Neural cell (in vitro differentiated cells): ENCODE measurements at regions not wholly inside any gene's neighbourhood (a gene's known extent, or its start where the extent isn't known, plus 50 kb on each side); places are given as distances from the start of the nearest gene placed in this dataset.
A peak's percentile ranks its signal among the peaks of the same experiment; 100 is the strongest.

ENCODE experiments used
- H2AFZ ChIP-seq: fragments of 200-600, 300-800 bp; sonication (generic), shearing (Covaris generic); 2 replicates; pipeline ENCODE4 v1.6.0; 2014; ENCODE audit warnings: low read depth, mild to moderate bottlenecking, antibody characterized with exemption, low read length, moderate library complexity
- H3F3A ChIP-seq: fragments of 200-600 bp; shearing (Covaris generic); 2 replicates; pipeline ENCODE4 v1.6.1; 2016; ENCODE audit warnings: mild to moderate bottlenecking, moderate library complexity, mixed read lengths, antibody characterized with exemption, low read length; ENCODE audit not compliant: insufficient read depth, poor library complexity, severe bottlenecking
- H3K27ac ChIP-seq: fragments of 200-600, 300-800 bp; sonication (generic), shearing (Covaris generic); 2 replicates; pipeline ENCODE4 v1.5.1; 2014; ENCODE audit warnings: mild to moderate bottlenecking, low read length, moderate library complexity
- H3K27me3 ChIP-seq: fragments of 300-800, 200-600 bp; sonication (generic), shearing (Covaris generic); 2 replicates; pipeline ENCODE4 v1.6.0; 2014; ENCODE audit warnings: mild to moderate bottlenecking, low read depth, low read length, moderate library complexity; ENCODE audit not compliant: insufficient read depth
- H3K36me3 ChIP-seq: fragments of 300-800, 200-600 bp; sonication (generic), shearing (Covaris generic); 2 replicates; pipeline ENCODE4 v1.5.1; 2014; ENCODE audit warnings: mild to moderate bottlenecking, antibody characterized with exemption, low read length, moderate library complexity; ENCODE audit not compliant: insufficient read depth
- H3K4me2 ChIP-seq: fragments of 300-800, 200-600 bp; sonication (generic), shearing (Covaris generic); 2 replicates; pipeline ENCODE4 v1.6.0; 2014; ENCODE audit warnings: mild to moderate bottlenecking, low read length
- H3K4me3 ChIP-seq: fragments of 300-800, 200-600 bp; sonication (generic), shearing (Covaris generic); 2 replicates; pipeline ENCODE4 v1.5.1; 2014; ENCODE audit warnings: mild to moderate bottlenecking, low read length, moderate library complexity
- H3K79me2 ChIP-seq: fragments of 200-600 bp; shearing (Covaris generic); replicated peaks from 2 replicates; pipeline ENCODE4 v1.6.0; 2014; ENCODE audit warnings: mild to moderate bottlenecking, low read length, moderate library complexity; ENCODE audit not compliant: insufficient read depth
- H3K9ac ChIP-seq: fragments of 300-800, 200-600 bp; sonication (generic), shearing (Covaris generic); 2 replicates; pipeline ENCODE4 v1.6.1; 2016; ENCODE audit warnings: mild to moderate bottlenecking, low read length, mixed read lengths
- H3K9me2 ChIP-seq: fragments of 200-600 bp; shearing (Covaris generic); 2 replicates; pipeline ENCODE4 v1.6.1; 2016; ENCODE audit warnings: mild to moderate bottlenecking, low read length, mixed read lengths; ENCODE audit not compliant: insufficient read depth
- H3K9me3 ChIP-seq: fragments of 200-600, 300-800 bp; sonication (generic), shearing (Covaris generic); 2 replicates; pipeline ENCODE4 v1.6.1; 2016; ENCODE audit warnings: mild to moderate bottlenecking, mixed run types, low read length, moderate library complexity, mixed read lengths
- H4K20me1 ChIP-seq: fragments of 200-600 bp; shearing (Covaris generic); 2 replicates; pipeline ENCODE4 v1.6.1; 2016; ENCODE audit warnings: mild to moderate bottlenecking, mixed run types; ENCODE audit not compliant: insufficient read depth
- CTCF ChIP-seq: fragments of 450-650 bp; IDR thresholded peaks from 2 replicates; pipeline ENCODE4 v1.5.1; 2014; ENCODE audit warnings: antibody characterized with exemption, mild to moderate bottlenecking, moderate library complexity; ENCODE audit not compliant: poor library complexity, severe bottlenecking
- EP300 ChIP-seq: fragments of 450-650 bp; conservative IDR thresholded peaks from 2 replicates; pipeline ENCODE4 v1.6.1; 2014; ENCODE audit warnings: antibody characterized with exemption, mild to moderate bottlenecking, moderate library complexity; ENCODE audit not compliant: poor library complexity, severe bottlenecking
- EZH2 ChIP-seq: fragments of 200-600, 300-800 bp; shearing (Covaris generic), sonication (generic); IDR thresholded peaks from 2 replicates; pipeline ENCODE4 v1.6.1; 2014; ENCODE audit warnings: antibody characterized with exemption, low read length, borderline replicate concordance, mild to moderate bottlenecking; ENCODE audit not compliant: insufficient read depth, poor library complexity, severe bottlenecking
- MXI1 ChIP-seq: fragments of 450-650 bp; conservative IDR thresholded peaks from 2 replicates; pipeline ENCODE4 v1.6.1; 2014; ENCODE audit warnings: antibody characterized with exemption, mild to moderate bottlenecking; ENCODE audit not compliant: poor library complexity, severe bottlenecking
- POLR2AphosphoS5 ChIP-seq: IDR thresholded peaks from 2 replicates; pipeline ENCODE4 v1.6.1; 2012
- RAD21 ChIP-seq: fragments of 450-650 bp; conservative IDR thresholded peaks from 2 replicates; pipeline ENCODE4 v1.6.1; 2014; ENCODE audit warnings: antibody characterized with exemption, mild to moderate bottlenecking, moderate library complexity
- SMC3 ChIP-seq: fragments of 450-650 bp; conservative IDR thresholded peaks from 2 replicates; pipeline ENCODE4 v1.6.1; 2014; ENCODE audit warnings: antibody characterized with exemption, mild to moderate bottlenecking, moderate library complexity; ENCODE audit not compliant: poor library complexity
- TAF1 ChIP-seq: IDR thresholded peaks from 2 replicates; pipeline ENCODE4 v1.6.1; 2012; ENCODE audit warnings: low read depth
- TF ChIP-seq, protein P1 (sequence below): IDR thresholded peaks from 2 replicates; pipeline ENCODE4 v1.6.1; 2012; ENCODE audit warnings: borderline replicate concordance

- H3K4me3 ChIP-seq, result no peak overlapping the region
- no peaks in the 10 kb centered on the region for H3F3A ChIP-seq
- no peaks in the 10 kb centered on the region for H3K79me2 ChIP-seq
- no peak overlapping the region for H3K27ac ChIP-seq
- H3K27me3 ChIP-seq, result no peaks in the 10 kb centered on the region
- H4K20me1 ChIP-seq, result no peaks in the 10 kb centered on the region
- no peak for TF ChIP-seq TAF1
- TF ChIP-seq EP300, result no peak
- TF ChIP-seq, protein P1, sequence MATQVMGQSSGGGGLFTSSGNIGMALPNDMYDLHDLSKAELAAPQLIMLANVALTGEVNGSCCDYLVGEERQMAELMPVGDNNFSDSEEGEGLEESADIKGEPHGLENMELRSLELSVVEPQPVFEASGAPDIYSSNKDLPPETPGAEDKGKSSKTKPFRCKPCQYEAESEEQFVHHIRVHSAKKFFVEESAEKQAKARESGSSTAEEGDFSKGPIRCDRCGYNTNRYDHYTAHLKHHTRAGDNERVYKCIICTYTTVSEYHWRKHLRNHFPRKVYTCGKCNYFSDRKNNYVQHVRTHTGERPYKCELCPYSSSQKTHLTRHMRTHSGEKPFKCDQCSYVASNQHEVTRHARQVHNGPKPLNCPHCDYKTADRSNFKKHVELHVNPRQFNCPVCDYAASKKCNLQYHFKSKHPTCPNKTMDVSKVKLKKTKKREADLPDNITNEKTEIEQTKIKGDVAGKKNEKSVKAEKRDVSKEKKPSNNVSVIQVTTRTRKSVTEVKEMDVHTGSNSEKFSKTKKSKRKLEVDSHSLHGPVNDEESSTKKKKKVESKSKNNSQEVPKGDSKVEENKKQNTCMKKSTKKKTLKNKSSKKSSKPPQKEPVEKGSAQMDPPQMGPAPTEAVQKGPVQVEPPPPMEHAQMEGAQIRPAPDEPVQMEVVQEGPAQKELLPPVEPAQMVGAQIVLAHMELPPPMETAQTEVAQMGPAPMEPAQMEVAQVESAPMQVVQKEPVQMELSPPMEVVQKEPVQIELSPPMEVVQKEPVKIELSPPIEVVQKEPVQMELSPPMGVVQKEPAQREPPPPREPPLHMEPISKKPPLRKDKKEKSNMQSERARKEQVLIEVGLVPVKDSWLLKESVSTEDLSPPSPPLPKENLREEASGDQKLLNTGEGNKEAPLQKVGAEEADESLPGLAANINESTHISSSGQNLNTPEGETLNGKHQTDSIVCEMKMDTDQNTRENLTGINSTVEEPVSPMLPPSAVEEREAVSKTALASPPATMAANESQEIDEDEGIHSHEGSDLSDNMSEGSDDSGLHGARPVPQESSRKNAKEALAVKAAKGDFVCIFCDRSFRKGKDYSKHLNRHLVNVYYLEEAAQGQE, result no peak
- TF ChIP-seq MXI1, result no peak
- TF ChIP-seq CTCF, result no peak
- no peak for TF ChIP-seq SMC3
- no peak for TF ChIP-seq POLR2AphosphoS5
- no peak for TF ChIP-seq RAD21
- TF ChIP-seq EZH2, result no peak
- no peak overlapping the region for H3K9ac ChIP-seq
- H2AFZ ChIP-seq, result no peak overlapping the region
- no peaks in the 10 kb centered on the region for H3K36me3 ChIP-seq
- no peak overlapping the region for H3K4me2 ChIP-seq
- H3K9me2 ChIP-seq, result no peaks in the 10 kb centered on the region
- H3K9me3 ChIP-seq, result no peaks in the 10 kb centered on the region
Observed at GRCh38 chr3:118755253-118755801, 279.3 kb downstream of the IGSF11 start.

GRCh38 chr3:118760585-118761290, 273.9 kb downstream of the IGSF11 start:
- Histone ChIP-seq H4K20me1 (no peaks in the 10 kb centered on the region), H3K9me2 (no peaks in the 10 kb centered on the region), H3K9me3 (no peaks in the 10 kb centered on the region), H3F3A (peaks cover 2% of the 10 kb centered on the region), H3K79me2 (no peaks in the 10 kb centered on the region), H3K27me3 (no peaks in the 10 kb centered on the region), H3K9ac (no peak overlapping the region), H3K36me3 (no peaks in the 10 kb centered on the region), H3K4me2 (no peak overlapping the region), H2AFZ (no peak overlapping the region), H3K27ac (no peak overlapping the region), H3K4me3 (no peak overlapping the region)
- TF ChIP-seq POLR2AphosphoS5 (peak; percentile 15), EZH2 (no peak), SMC3 (peak; percentile 44), RAD21 (peak; percentile 57), CTCF (peak; percentile 56), TAF1 (no peak)
- TF ChIP-seq, protein P1, result no peak
